ENCODE measurements at regions not wholly inside any gene's neighbourhood (a gene's known extent, or its start where the extent isn't known, plus 50 kb on each side); places are given as distances from the start of the nearest gene placed in this dataset.
A peak's percentile ranks its signal among the peaks of the same experiment; 100 is the strongest.

- ChIA-PET CTCF (no interaction called here), POLR2A (ENCODE audit: unreplicated experiment) (no interaction called here)
- Histone ChIP-seq H3K9me3 (ENCODE audit: low read length) (no peaks in the 10 kb centered on the region), H3K27me3 (ENCODE audit: low read length) (no peaks in the 10 kb centered on the region), H3F3A (ENCODE audit: low read length, unreplicated experiment) (peaks cover 3% of the 10 kb centered on the region), H3K4me2 (ENCODE audit: low read length) (no peak overlapping the region), H3K79me2 (ENCODE audit: low read length) (no peaks in the 10 kb centered on the region), H4K20me1 (ENCODE audit: low read length) (no peaks in the 10 kb centered on the region), H3K27ac (ENCODE audit: low read length) (no peak overlapping the region), H3K4me1 (ENCODE audit: insufficient read depth, low read length) (peaks cover 55% of the 10 kb centered on the region), H3K4me3 (ENCODE audit: low read length) (no peak overlapping the region), H3K9me2 (replicated peaks; ENCODE audit: low read length) (no peaks in the 10 kb centered on the region), H2AFZ (ENCODE audit: low read length) (no peak overlapping the region), H3K9ac (ENCODE audit: low read length) (no peak overlapping the region), H3K36me3 (ENCODE audit: low read depth, low read length) (no peaks in the 10 kb centered on the region)
- no peak for ATAC-seq
- DNase-seq: no peak
- no TSS peak for BruUV-seq (replicated peaks)
- intact Hi-C loops (cut with micrococcal nuclease): no loop called here
- TF ChIP-seq CTCF (conservative IDR thresholded peaks at IDR 0.05; ENCODE audit: low read depth, low read length) (no peak), EZH2 (IDR thresholded peaks at IDR 0.05; ENCODE audit: low read length, unreplicated experiment) (no peak)
Measured at GRCh38 chr4:80133240-80133783, 60.3 kb upstream of the ANTXR2 start.

- no peaks in the 10 kb centered on the region for H3K79me2 ChIP-seq (ENCODE audit: low read length)
- H3F3A ChIP-seq (ENCODE audit: low read length, unreplicated experiment): no peaks in the 10 kb centered on the region
- H4K20me1 ChIP-seq (ENCODE audit: low read length): no peaks in the 10 kb centered on the region
- H2AFZ ChIP-seq (ENCODE audit: low read length): no peak overlapping the region
- ATAC-seq: no peak
- no peak for TF ChIP-seq EZH2phosphoT487 (IDR thresholded peaks at IDR 0.05; ENCODE audit: borderline replicate concordance, low read length)
- intact Hi-C loops (cut with micrococcal nuclease): no loop called here
- H3K4me1 ChIP-seq (ENCODE audit: insufficient read depth, low read length): peaks cover 50% of the 10 kb centered on the region
- no peak overlapping the region for H3K27ac ChIP-seq (ENCODE audit: low read length)
- H3K9me2 ChIP-seq (replicated peaks; ENCODE audit: low read length): no peaks in the 10 kb centered on the region
- no TSS peak for BruUV-seq (replicated peaks)
- CTCF ChIA-PET: no interaction called here
- H3K9ac ChIP-seq (ENCODE audit: low read length): no peak overlapping the region
- no peak overlapping the region for H3K4me3 ChIP-seq (ENCODE audit: low read length)
- DNase-seq: no peak
- no peak overlapping the region for H3K4me2 ChIP-seq (ENCODE audit: low read length)
- H3K27me3 ChIP-seq (ENCODE audit: low read length): no peaks in the 10 kb centered on the region
- POLR2A ChIA-PET (ENCODE audit: unreplicated experiment): no interaction called here
- H3K9me3 ChIP-seq (ENCODE audit: low read length): no peaks in the 10 kb centered on the region
- H3K36me3 ChIP-seq (ENCODE audit: low read depth, low read length): no peaks in the 10 kb centered on the region
Measured at GRCh38 chr4:80129785-80130184, 56.8 kb upstream of the ANTXR2 start.

- no peaks in the 10 kb centered on the region for H3K9me2 ChIP-seq (replicated peaks; ENCODE audit: low read length)
- no peaks in the 10 kb centered on the region for H4K20me1 ChIP-seq (ENCODE audit: low read length)
- no peaks in the 10 kb centered on the region for H3F3A ChIP-seq (ENCODE audit: low read length, unreplicated experiment)
- peak overlapping the region; percentile 16; the same call in 1 of the 2 replicates for H3K27ac ChIP-seq (ENCODE audit: low read length)
- intact Hi-C loops (cut with micrococcal nuclease): no loop called here
- DNase-seq (no peak), ATAC-seq (no peak)
- H3K4me3 ChIP-seq (ENCODE audit: low read length): no peak overlapping the region
- H3K4me2 ChIP-seq (ENCODE audit: low read length): 0 out of 2 replicates have a peak overlapping the region, but pooled peaks have one; percentile 3
- peak overlapping the region; percentile 20; the same call in 1 of the 2 replicates for H3K9ac ChIP-seq (ENCODE audit: low read length)
- POLR2A ChIA-PET (ENCODE audit: unreplicated experiment): no interaction called here
- no peaks in the 10 kb centered on the region for H3K36me3 ChIP-seq (ENCODE audit: low read depth, low read length)
- H3K9me3 ChIP-seq (ENCODE audit: low read length): no peaks in the 10 kb centered on the region
- no TSS peak for BruUV-seq (replicated peaks)
- no peaks in the 10 kb centered on the region for H3K27me3 ChIP-seq (ENCODE audit: low read length)
- H2AFZ ChIP-seq (ENCODE audit: low read length): no peak overlapping the region
- TF ChIP-seq CTCF (conservative IDR thresholded peaks at IDR 0.05; ENCODE audit: low read depth, low read length) (no peak), EZH2phosphoT487 (IDR thresholded peaks at IDR 0.05; ENCODE audit: borderline replicate concordance, low read length) (no peak), EZH2 (IDR thresholded peaks at IDR 0.05; ENCODE audit: low read length, unreplicated experiment) (no peak)
- CTCF ChIA-PET: no interaction called here
- no peaks in the 10 kb centered on the region for H3K79me2 ChIP-seq (ENCODE audit: low read length)
- peaks cover 43% of the 10 kb centered on the region for H3K4me1 ChIP-seq (ENCODE audit: insufficient read depth, low read length)
Measured at GRCh38 chr4:80128941-80129340, 55.9 kb upstream of the ANTXR2 start.

Measured in PC-3 (cell line).